WTC11 (cell line): ENCODE measurements at regions not wholly inside any gene's neighbourhood (a gene's known extent, or its start where the extent isn't known, plus 50 kb on each side); places are given as distances from the start of the nearest gene placed in this dataset.

Experiments
- ATAC-seq: fragments of 200-7000 bp; cut with Tn5 transposase; 2 replicates; pipeline ENCODE4 v1.10.0; 2021; ENCODE audit warnings: mild to moderate bottlenecking, moderate library complexity
- CTCF ChIA-PET: fragments of 300-600 bp; sonication (Branson Sonifier 250); formaldehyde crosslinking; loops from one replicate; lab custom pipeline; 2021; ENCODE audit warnings: antibody characterized with exemption; lab: Charles Lee
- POLR2A ChIA-PET: fragments of 350-600 bp; sonication (Branson Sonifier 250); formaldehyde crosslinking; loops from one replicate; lab custom pipeline; 2021; ENCODE audit warnings: antibody characterized with exemption; lab: Charles Lee
- DNase-seq: peaks from one replicate; pipeline ENCODE4 v3.0.0; 2021; ENCODE audit warnings: low spot score
- H3K27ac Mint-ChIP-seq: 2 replicates; pipeline ENCODE4 v1.8.0; 2021; ENCODE audit warnings: mixed read lengths
- H3K27me3 Mint-ChIP-seq: 2 replicates; pipeline ENCODE4 v1.8.0; 2021; ENCODE audit warnings: low read depth, mild to moderate bottlenecking, moderate library complexity, mixed read lengths
- H3K36me3 Mint-ChIP-seq: 2 replicates; pipeline ENCODE4 v1.8.0; 2021; ENCODE audit warnings: mixed read lengths
- H3K4me1 Mint-ChIP-seq: 2 replicates; pipeline ENCODE4 v1.8.0; 2022; ENCODE audit warnings: mixed read lengths
- H3K4me3 Mint-ChIP-seq: 2 replicates; pipeline ENCODE4 v1.8.0; 2021; ENCODE audit warnings: mild to moderate bottlenecking, moderate library complexity, mixed read lengths
- H3K9me3 Mint-ChIP-seq: 2 replicates; pipeline ENCODE4 v1.8.0; 2021; ENCODE audit warnings: mixed read lengths
- AFF4 ChIP-seq: sonication (generic); formaldehyde crosslinking; IDR thresholded peaks from 2 replicates; pipeline ENCODE4 v1.8.1; 2023; ENCODE audit warnings: mild to moderate bottlenecking, missing genetic modification reagents, borderline replicate concordance
- ARID4B ChIP-seq: sonication (generic); formaldehyde crosslinking; IDR thresholded peaks from 2 replicates; pipeline ENCODE4 v1.8.0; 2023; ENCODE audit warnings: missing genetic modification reagents, mild to moderate bottlenecking, borderline replicate concordance
- E2F5 ChIP-seq: sonication (generic); formaldehyde crosslinking; IDR thresholded peaks from 2 replicates; pipeline ENCODE4 v1.8.1; 2022; ENCODE audit warnings: mild to moderate bottlenecking, moderate library complexity, missing genetic modification reagents
- ESRRA ChIP-seq: sonication (generic); formaldehyde crosslinking; IDR thresholded peaks from 2 replicates; pipeline ENCODE4 v1.8.1; 2022; ENCODE audit warnings: mild to moderate bottlenecking, missing genetic modification reagents, borderline replicate concordance
- ETV6 ChIP-seq: sonication (generic); formaldehyde crosslinking; IDR thresholded peaks from 2 replicates; pipeline ENCODE4 v1.8.1; 2022; ENCODE audit warnings: mild to moderate bottlenecking, missing genetic modification reagents
- FOXJ3 ChIP-seq: sonication (generic); formaldehyde crosslinking; IDR thresholded peaks from 2 replicates; pipeline ENCODE4 v1.9.0; 2021; ENCODE audit warnings: missing genetic modification reagents, mild to moderate bottlenecking, borderline replicate concordance
- JAZF1 ChIP-seq: fragments of 250-450 bp; sonication (Bioruptor Pico); IDR thresholded peaks from 2 replicates; pipeline ENCODE4 v1.9.0; 2021; ENCODE audit warnings: moderate library complexity, mild to moderate bottlenecking, inconsistent platforms
- NFYB ChIP-seq: sonication (generic); formaldehyde crosslinking; conservative IDR thresholded peaks from 2 replicates; pipeline ENCODE4 v1.8.0; 2022; ENCODE audit warnings: low read depth, missing genetic modification reagents
- NR1H2 ChIP-seq: sonication (generic); formaldehyde crosslinking; IDR thresholded peaks from 2 replicates; pipeline ENCODE4 v1.9.0; 2021; ENCODE audit warnings: mild to moderate bottlenecking, moderate library complexity, missing genetic modification reagents
- SMAD3 ChIP-seq: sonication (generic); formaldehyde crosslinking; IDR thresholded peaks from 2 replicates; pipeline ENCODE4 v1.8.0; 2022; ENCODE audit warnings: missing genetic modification reagents, mild to moderate bottlenecking, borderline replicate concordance
- SMAD4 ChIP-seq: sonication (generic); formaldehyde crosslinking; IDR thresholded peaks from 2 replicates; pipeline ENCODE4 v1.8.0; 2022; ENCODE audit warnings: mild to moderate bottlenecking, missing genetic modification reagents
- TCF7 ChIP-seq: sonication (generic); formaldehyde crosslinking; IDR thresholded peaks from 2 replicates; pipeline ENCODE4 v1.8.0; 2022; ENCODE audit warnings: mild to moderate bottlenecking, low read depth, missing genetic modification reagents, moderate library complexity
- ZBTB21 ChIP-seq: sonication (generic); formaldehyde crosslinking; IDR thresholded peaks from 2 replicates; pipeline ENCODE4 v1.8.1; 2023; ENCODE audit warnings: mild to moderate bottlenecking, missing genetic modification reagents, borderline replicate concordance
- ZNF121 ChIP-seq: sonication (generic); formaldehyde crosslinking; IDR thresholded peaks from 2 replicates; pipeline ENCODE4 v1.8.0; 2023; ENCODE audit warnings: missing genetic modification reagents
- ZNF281 ChIP-seq: sonication (generic); formaldehyde crosslinking; IDR thresholded peaks from 2 replicates; pipeline ENCODE4 v1.8.0; 2023; ENCODE audit warnings: mild to moderate bottlenecking, missing genetic modification reagents
- ZNF425 ChIP-seq: fragments of 250-450 bp; sonication (Bioruptor Pico); conservative IDR thresholded peaks from 2 replicates; pipeline ENCODE4 v1.9.0; 2021; ENCODE audit warnings: mild to moderate bottlenecking

GRCh38 chr3:181916013-181916412, 204.3 kb downstream of the SOX2 start (continued):
- TF ChIP-seq FOXJ3 (CRISPR knock-in tag) (no peak), NR1H2 (no peak), ZNF121 (CRISPR knock-in tag) (no peak)

- ATAC-seq (no peak), DNase-seq (no peak)
- POLR2A ChIA-PET, result no interaction called here
- CTCF ChIA-PET, result no interaction called here
- Mint-ChIP-seq H3K36me3 (no peaks in the 10 kb centered on the region), H3K27ac (no peak overlapping the region), H3K4me3 (no peak overlapping the region), H3K9me3 (no peaks in the 10 kb centered on the region), H3K27me3 (no peaks in the 10 kb centered on the region; the same call in 1 of the 2 replicates)
- TF ChIP-seq ARID4B (CRISPR knock-in tag) (no peak), SMAD3 (CRISPR knock-in tag) (no peak), ZBTB21 (CRISPR knock-in tag) (no peak), AFF4 (CRISPR knock-in tag) (no peak), SMAD4 (CRISPR knock-in tag) (no peak), ETV6 (CRISPR knock-in tag) (no peak), ZNF281 (no peak)
- TF ChIP-seq, all 79 proteins: peak for 0
- H3K4me1 Mint-ChIP-seq, result peaks cover 35% of the 10 kb centered on the region
These were observed 205.3 kb downstream of the SOX2 start for GRCh38 chr3:181917027-181917426.

GRCh38 chr3:181919375-181919774, 207.7 kb downstream of the SOX2 start:
- CTCF ChIA-PET, result no interaction called here
- POLR2A ChIA-PET, result no interaction called here
- Mint-ChIP-seq H3K9me3 (peaks cover 5% of the 10 kb centered on the region), H3K4me1 (peaks cover 29% of the 10 kb centered on the region), H3K36me3 (peaks cover 2% of the 10 kb centered on the region; the same call in 1 of the 2 replicates), H3K27me3 (peaks cover 2% of the 10 kb centered on the region; the same call in 1 of the 2 replicates), H3K4me3 (no peak overlapping the region), H3K27ac (no peak overlapping the region)
- ATAC-seq, result no peak
- no peak for DNase-seq
- TF ChIP-seq TCF7 (CRISPR knock-in tag), result no peak
- TF ChIP-seq ZNF425, result no peak
- no peak for TF ChIP-seq JAZF1
- no peak for TF ChIP-seq E2F5 (CRISPR knock-in tag)
- no peak for TF ChIP-seq ZNF121 (CRISPR knock-in tag)
- TF ChIP-seq NFYB (CRISPR knock-in tag), result no peak
- no peak for TF ChIP-seq ZNF281
- TF ChIP-seq ESRRA (CRISPR knock-in tag), result no peak
